ENCODE measurements at regions not wholly inside any gene's neighbourhood (a gene's known extent, or its start where the extent isn't known, plus 50 kb on each side); places are given as distances from the start of the nearest gene placed in this dataset.

- TF ChIP-seq CTCF (IDR thresholded peaks at IDR 0.05; ENCODE audit: low read depth, low read length) = no peak
- DNase-seq (ENCODE audit: low read depth, low spot score) = no peak
- in situ Hi-C loops (cut with HindIII; ENCODE audit: low sequenced_read_pairs) = no loop called here
- H3K4me3 ChIP-seq (ENCODE audit: low read depth, low read length) = no peak overlapping the region
Measured at GRCh38 chr18:76080430-76080829, 414.6 kb downstream of the ZNF516 start.

- in situ Hi-C loops (cut with HindIII; ENCODE audit: low sequenced_read_pairs) = no loop called here
- no peak for DNase-seq (ENCODE audit: low read depth, low spot score)
- TF ChIP-seq CTCF (IDR thresholded peaks at IDR 0.05; ENCODE audit: low read depth, low read length) = no peak
- H3K4me3 ChIP-seq (ENCODE audit: low read depth, low read length) = no peak overlapping the region
Measured at GRCh38 chr18:76075777-76076176, 419.3 kb downstream of the ZNF516 start.

GRCh38 chr18:76064998-76065397 lies 430.0 kb downstream of the ZNF516 start:
- DNase-seq (ENCODE audit: low read depth, low spot score) = no peak
- H3K4me3 ChIP-seq (ENCODE audit: low read depth, low read length) = no peak overlapping the region
- in situ Hi-C loops (cut with HindIII; ENCODE audit: low sequenced_read_pairs) = no loop called here
- TF ChIP-seq CTCF (IDR thresholded peaks at IDR 0.05; ENCODE audit: low read depth, low read length) = no peak

- in situ Hi-C loops (cut with HindIII; ENCODE audit: low sequenced_read_pairs) = no loop called here
- no peak for TF ChIP-seq CTCF (IDR thresholded peaks at IDR 0.05; ENCODE audit: low read depth, low read length)
Measured at GRCh38 chr18:76058146-76058545, 436.9 kb downstream of the ZNF516 start.

GRCh38 chr18:76057386-76057785 lies 437.7 kb downstream of the ZNF516 start:
- DNase-seq (ENCODE audit: low read depth, low spot score) = no peak
- in situ Hi-C loops (cut with HindIII; ENCODE audit: low sequenced_read_pairs) = no loop called here
- H3K4me3 ChIP-seq (ENCODE audit: low read depth, low read length) = no peak overlapping the region
- TF ChIP-seq CTCF (IDR thresholded peaks at IDR 0.05; ENCODE audit: low read depth, low read length) = no peak

More at GRCh38 chr18:76058146-76058545, 436.9 kb downstream of the ZNF516 start:
- no peak overlapping the region for H3K4me3 ChIP-seq (ENCODE audit: low read depth, low read length)
- DNase-seq (ENCODE audit: low read depth, low spot score) = no peak

GRCh38 chr18:76056471-76057110 lies 438.5 kb downstream of the ZNF516 start:
- DNase-seq (ENCODE audit: low read depth, low spot score) = no peak
- TF ChIP-seq CTCF (IDR thresholded peaks at IDR 0.05; ENCODE audit: low read depth, low read length) = no peak
- no peak overlapping the region for H3K4me3 ChIP-seq (ENCODE audit: low read depth, low read length)
- in situ Hi-C loops (cut with HindIII; ENCODE audit: low sequenced_read_pairs) = no loop called here
